ENCODE measurements at regions not wholly inside any gene's neighbourhood (a gene's known extent, or its start where the extent isn't known, plus 50 kb on each side); places are given as distances from the start of the nearest gene placed in this dataset.

DNA sequence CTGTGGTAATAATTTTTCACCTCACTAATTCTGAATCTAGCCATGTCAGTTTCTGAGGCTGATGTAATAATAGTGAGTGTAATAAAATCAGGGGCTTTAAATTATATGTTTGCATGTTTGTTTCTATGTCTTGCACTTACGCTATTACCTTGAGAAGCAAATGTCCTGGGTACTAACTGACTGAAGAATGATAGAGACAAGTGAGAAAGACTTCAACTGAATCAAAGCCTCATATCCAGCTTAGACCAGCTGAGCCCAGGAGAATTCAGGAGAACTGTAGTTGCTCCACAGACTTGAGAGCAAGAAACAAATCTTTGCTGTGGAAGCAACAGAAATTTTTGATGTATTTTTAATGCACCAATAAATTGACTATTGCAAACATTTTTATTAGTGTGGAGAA lies 162.8 kb downstream of the MANEA start:
- TF ChIP-seq, protein P1, sequence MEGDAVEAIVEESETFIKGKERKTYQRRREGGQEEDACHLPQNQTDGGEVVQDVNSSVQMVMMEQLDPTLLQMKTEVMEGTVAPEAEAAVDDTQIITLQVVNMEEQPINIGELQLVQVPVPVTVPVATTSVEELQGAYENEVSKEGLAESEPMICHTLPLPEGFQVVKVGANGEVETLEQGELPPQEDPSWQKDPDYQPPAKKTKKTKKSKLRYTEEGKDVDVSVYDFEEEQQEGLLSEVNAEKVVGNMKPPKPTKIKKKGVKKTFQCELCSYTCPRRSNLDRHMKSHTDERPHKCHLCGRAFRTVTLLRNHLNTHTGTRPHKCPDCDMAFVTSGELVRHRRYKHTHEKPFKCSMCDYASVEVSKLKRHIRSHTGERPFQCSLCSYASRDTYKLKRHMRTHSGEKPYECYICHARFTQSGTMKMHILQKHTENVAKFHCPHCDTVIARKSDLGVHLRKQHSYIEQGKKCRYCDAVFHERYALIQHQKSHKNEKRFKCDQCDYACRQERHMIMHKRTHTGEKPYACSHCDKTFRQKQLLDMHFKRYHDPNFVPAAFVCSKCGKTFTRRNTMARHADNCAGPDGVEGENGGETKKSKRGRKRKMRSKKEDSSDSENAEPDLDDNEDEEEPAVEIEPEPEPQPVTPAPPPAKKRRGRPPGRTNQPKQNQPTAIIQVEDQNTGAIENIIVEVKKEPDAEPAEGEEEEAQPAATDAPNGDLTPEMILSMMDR (IDR thresholded peaks at IDR 0.05): no peak
- TF ChIP-seq POLR2A (IDR thresholded peaks at IDR 0.05): no peak
- TF ChIP-seq EP300 (IDR thresholded peaks at IDR 0.05): no peak
- TF ChIP-seq POLR2AphosphoS5 (IDR thresholded peaks at IDR 0.05): no peak

Measured in stomach (tissue), 4 donors.